Endothelial cell of umbilical vein (primary cell): ENCODE measurements at regions not wholly inside any gene's neighbourhood (a gene's known extent, or its start where the extent isn't known, plus 50 kb on each side); places are given as distances from the start of the nearest gene placed in this dataset.

Source experiments
- BruUV-seq: library from RNA; stranded (reverse); fragments of 400-500 nt; replicated peaks from 2 replicates; lab custom pipeline; 2021; lab: Mats Ljungman, UMichigan
- CTCF ChIA-PET: fragments of 300-600, 350-600 bp; sonication (Branson Sonifier 250); formaldehyde crosslinking; loops from one replicate; lab custom pipeline; 2021; ENCODE audit warnings: antibody characterized with exemption, inconsistent platforms; lab: Charles Lee
- POLR2A ChIA-PET: fragments of 300-600, 350-600 bp; sonication (Branson Sonifier 250); formaldehyde crosslinking; loops from one replicate; lab custom pipeline; 2021; ENCODE audit warnings: antibody characterized with exemption, inconsistent platforms; lab: Charles Lee
- DNase-seq: peaks from one replicate; pipeline ENCODE4 v3.0.0-alpha.2; 2011; ENCODE audit warnings: low read depth, low spot score
- FAIRE-seq: peaks from 2 replicates; lab custom pipeline; 2011; peaks lifted over from hg19 to GRCh38; lab: Jason Lieb, UNC
- H2AFZ ChIP-seq: 2 replicates; pipeline ENCODE4 v1.6.0; 2012; ENCODE audit warnings: low read depth, low read length, control low read depth, inconsistent platforms
- H3K27ac ChIP-seq: 2 replicates; pipeline ENCODE4 v1.5.1; 2011; ENCODE audit warnings: low read depth, mild to moderate bottlenecking, control low read depth, low read length, moderate library complexity; ENCODE audit not compliant: insufficient read depth
- H3K27me3 ChIP-seq, 2 experiments: 2 replicates each; pipeline versions ENCODE4 v1.6.0 to v1.6.1; 2011; ENCODE audit warnings: low read length in 2 of 2, mixed read lengths in 1 of 2; ENCODE audit not compliant: control insufficient read depth in 2 of 2, insufficient read depth in 2 of 2
- H3K36me3 ChIP-seq, 2 experiments: 2 replicates in 1 of 2; 3 replicates in 1 of 2; pipeline ENCODE4 v1.5.1; 2011; ENCODE audit warnings: low read length in 2 of 2, mild to moderate bottlenecking in 1 of 2, moderate library complexity in 1 of 2; ENCODE audit not compliant: control insufficient read depth in 2 of 2, insufficient read depth in 2 of 2; ENCODE audit errors: extremely low read depth in 1 of 2
- H3K4me1 ChIP-seq: 3 replicates; pipeline ENCODE4 v1.5.1; 2011; ENCODE audit warnings: mild to moderate bottlenecking, low read length; ENCODE audit not compliant: control insufficient read depth, insufficient read depth; ENCODE audit errors: extremely low read depth
- H3K4me2 ChIP-seq: 2 replicates; pipeline ENCODE4 v1.6.1; 2011; ENCODE audit warnings: low read length, control low read depth, mixed read lengths; ENCODE audit not compliant: insufficient read depth
- H3K4me3 ChIP-seq, 3 experiments: fragments of 200-600 bp in 1 of 3; sonication (generic), shearing (Covaris generic) in 1 of 3; replicated peaks in 1 of 3; 2 replicates each; pipeline ENCODE4 v1.5.1; 2011 to 2016; ENCODE audit warnings: control low read depth in 3 of 3, low read length in 3 of 3, mild to moderate bottlenecking in 2 of 3, inconsistent platforms in 1 of 3, low read depth in 1 of 3, moderate library complexity in 1 of 3; ENCODE audit not compliant: insufficient read depth in 1 of 3
- H3K79me2 ChIP-seq: 2 replicates; pipeline ENCODE4 v1.6.0; 2012; ENCODE audit warnings: low read length, inconsistent platforms; ENCODE audit not compliant: control insufficient read depth, insufficient read depth
- H3K9ac ChIP-seq: replicated peaks from 2 replicates; pipeline ENCODE3; 2011; ENCODE audit warnings: low read length, control low read depth; ENCODE audit not compliant: insufficient read depth; ENCODE audit errors: extremely low read depth
- H3K9me1 ChIP-seq: replicated peaks from 3 replicates; pipeline ENCODE4 v1.6.0; 2011; ENCODE audit warnings: mild to moderate bottlenecking, low read length; ENCODE audit not compliant: control insufficient read depth, insufficient read depth; ENCODE audit errors: extremely low read depth
- H3K9me3 ChIP-seq: replicated peaks from 2 replicates; pipeline ENCODE4 v1.5.1; 2012; ENCODE audit warnings: low read length, inconsistent platforms; ENCODE audit not compliant: control insufficient read depth, insufficient read depth
- H4K20me1 ChIP-seq: replicated peaks from 2 replicates; pipeline ENCODE3; 2011; ENCODE audit warnings: mild to moderate bottlenecking, low read length; ENCODE audit not compliant: control insufficient read depth, insufficient read depth; ENCODE audit errors: extremely low read depth
- EZH2 ChIP-seq: IDR thresholded peaks from 2 replicates; pipeline ENCODE4 v1.6.1; 2012; ENCODE audit warnings: borderline replicate concordance, low read depth, mild to moderate bottlenecking, moderate library complexity, low read length, inconsistent platforms; ENCODE audit not compliant: severe bottlenecking
- FOS ChIP-seq: IDR thresholded peaks from 2 replicates; pipeline ENCODE4 v1.6.1; 2011; ENCODE audit warnings: mild to moderate bottlenecking, low read length, moderate library complexity, borderline replicate concordance; ENCODE audit not compliant: insufficient read depth
- GATA2 ChIP-seq: IDR thresholded peaks from 2 replicates; pipeline ENCODE4 v1.7.0; 2011; ENCODE audit warnings: low read depth, mild to moderate bottlenecking, moderate library complexity, mixed read lengths, low read length; ENCODE audit not compliant: insufficient read length, insufficient read depth
- JUN ChIP-seq: IDR thresholded peaks from 2 replicates; pipeline ENCODE4 v1.6.1; 2011; ENCODE audit warnings: borderline replicate concordance, low read depth; ENCODE audit not compliant: insufficient read length, insufficient read depth
- MAX ChIP-seq: IDR thresholded peaks from 2 replicates; pipeline ENCODE4 v1.6.1; 2011; ENCODE audit not compliant: insufficient read depth, insufficient read length
- MYC ChIP-seq: IDR thresholded peaks from one replicate; pipeline ENCODE4 v1.6.1; 2011; ENCODE audit warnings: mild to moderate bottlenecking, low read depth, low read length
- POLR2A ChIP-seq: IDR thresholded peaks from 2 replicates; pipeline ENCODE4 v1.6.1; 2012; ENCODE audit warnings: low read depth, mild to moderate bottlenecking, control low read depth, low read length
- POLR2AphosphoS5 ChIP-seq: IDR thresholded peaks from 2 replicates; pipeline ENCODE4 v1.6.1; 2012; ENCODE audit warnings: low read depth, mild to moderate bottlenecking, control low read depth, low read length, moderate library complexity; ENCODE audit not compliant: insufficient read depth
- dilution Hi-C: fragments of 300-500 bp; cut with MboI; formaldehyde crosslinking; loops from one replicate; pipeline ENCODE4 v1.15.0; 2019; ENCODE audit warnings: low sequenced_read_pairs; ENCODE audit not compliant: extremely low pct_ligation_motif_present
- intact Hi-C: fragments of 100-400 bp; cut with micrococcal nuclease; formaldehyde crosslinking; loops from one replicate; pipeline ENCODE4 v1.10.0; 2022
- TF ChIP-seq, protein P1 (sequence below), 2 donors: IDR thresholded peaks; 1 replicate in 1 of 2; 2 replicates in 1 of 2; pipeline ENCODE4 v1.5.1; 2011; ENCODE audit warnings: low read length in 2 of 2, mild to moderate bottlenecking in 2 of 2, moderate library complexity in 2 of 2, control low read depth in 1 of 2, inconsistent platforms in 1 of 2, low read depth in 1 of 2; ENCODE audit not compliant: insufficient read depth in 1 of 2; ENCODE audit errors: extremely low read depth in 1 of 2

DNA sequence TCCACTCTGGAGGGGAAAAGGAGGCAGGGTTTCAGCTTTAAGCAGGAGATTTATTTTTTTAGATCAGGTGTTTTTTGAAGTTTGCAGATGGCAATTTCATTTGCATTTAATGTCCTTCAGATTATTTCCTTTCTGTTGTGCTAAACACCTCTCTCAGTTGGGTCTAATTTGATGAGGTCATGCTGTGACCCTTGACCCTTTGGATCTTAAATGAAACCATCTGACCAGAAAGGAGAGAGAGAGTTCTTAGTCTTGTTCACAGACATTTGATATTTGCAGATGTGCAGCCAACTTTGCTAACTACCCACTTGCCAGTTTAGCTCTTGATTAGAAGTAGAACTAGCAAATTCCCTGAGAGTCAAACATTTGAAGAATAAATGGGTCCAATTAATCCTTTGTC lies 101.5 kb upstream of the RAB11FIP2 start:
- intact Hi-C loops: no loop called here
- no TSS peak for BruUV-seq
- Histone ChIP-seq H3K36me3 (no peaks in the 10 kb centered on the region), H3K4me2 (no peak overlapping the region), H3K27ac (no peak overlapping the region), H3K4me3 (no peak overlapping the region), H3K9me3 (no peaks in the 10 kb centered on the region), H4K20me1 (no peaks in the 10 kb centered on the region), H2AFZ (no peak overlapping the region), H3K27me3 (no peaks in the 10 kb centered on the region), H3K9ac (no peak overlapping the region), H3K4me1 (no peaks in the 10 kb centered on the region), H3K9me1 (no peaks in the 10 kb centered on the region), H3K79me2 (no peaks in the 10 kb centered on the region)
- no peak for TF ChIP-seq FOS
- no peak for TF ChIP-seq MAX
- no peak for TF ChIP-seq JUN
- TF ChIP-seq GATA2: no peak
- TF ChIP-seq, protein P1, sequence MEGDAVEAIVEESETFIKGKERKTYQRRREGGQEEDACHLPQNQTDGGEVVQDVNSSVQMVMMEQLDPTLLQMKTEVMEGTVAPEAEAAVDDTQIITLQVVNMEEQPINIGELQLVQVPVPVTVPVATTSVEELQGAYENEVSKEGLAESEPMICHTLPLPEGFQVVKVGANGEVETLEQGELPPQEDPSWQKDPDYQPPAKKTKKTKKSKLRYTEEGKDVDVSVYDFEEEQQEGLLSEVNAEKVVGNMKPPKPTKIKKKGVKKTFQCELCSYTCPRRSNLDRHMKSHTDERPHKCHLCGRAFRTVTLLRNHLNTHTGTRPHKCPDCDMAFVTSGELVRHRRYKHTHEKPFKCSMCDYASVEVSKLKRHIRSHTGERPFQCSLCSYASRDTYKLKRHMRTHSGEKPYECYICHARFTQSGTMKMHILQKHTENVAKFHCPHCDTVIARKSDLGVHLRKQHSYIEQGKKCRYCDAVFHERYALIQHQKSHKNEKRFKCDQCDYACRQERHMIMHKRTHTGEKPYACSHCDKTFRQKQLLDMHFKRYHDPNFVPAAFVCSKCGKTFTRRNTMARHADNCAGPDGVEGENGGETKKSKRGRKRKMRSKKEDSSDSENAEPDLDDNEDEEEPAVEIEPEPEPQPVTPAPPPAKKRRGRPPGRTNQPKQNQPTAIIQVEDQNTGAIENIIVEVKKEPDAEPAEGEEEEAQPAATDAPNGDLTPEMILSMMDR (IDR thresholded peaks at IDR 0.05; ENCODE audit: extremely low read depth in 1 of 2, insufficient read depth in 1 of 2, low read depth in 1 of 2, low read length in 2 of 2): no peak
- no peak for TF ChIP-seq POLR2AphosphoS5
- TF ChIP-seq MYC: no peak
- TF ChIP-seq EZH2: no peak
- no peak for TF ChIP-seq POLR2A
- ChIA-PET CTCF (no interaction called here), POLR2A (no interaction called here)
- no peak for DNase-seq
- FAIRE-seq: no peak
- dilution Hi-C loops: no loop called here
